Naive thymus-derived CD4-positive, alpha-beta T cell (primary cell): ENCODE measurements at regions not wholly inside any gene's neighbourhood (a gene's known extent, or its start where the extent isn't known, plus 50 kb on each side); places are given as distances from the start of the nearest gene placed in this dataset.

Experiments
- ATAC-seq: fragments of 150-1000 bp; cut with Tn5 transposase; 2 replicates; pipeline ENCODE4 v1.10.0; 2021; ENCODE audit warnings: mild to moderate bottlenecking, moderate library complexity
- CTCF ChIA-PET: fragments of 350-600 bp; sonication (Branson Sonifier 250); formaldehyde crosslinking; loops from one replicate; lab custom pipeline; 2021; ENCODE audit warnings: antibody characterized with exemption; lab: Charles Lee
- POLR2A ChIA-PET: fragments of 350-600 bp; sonication (Branson Sonifier 250); formaldehyde crosslinking; loops from one replicate; lab custom pipeline; 2021; ENCODE audit warnings: antibody characterized with exemption, inconsistent platforms; lab: Charles Lee
- DNase-seq, 9 donors: peaks; one replicate each; pipeline versions ENCODE4 v3.0.0 to v3.0.0-alpha.2; 2020 to 2022; ENCODE audit warnings: mixed read lengths in 1 of 9
- H3K27ac ChIP-seq: one replicate; pipeline ENCODE4 v1.7.0; 2013; ENCODE audit warnings: mild to moderate bottlenecking, low read depth, low read length, moderate library complexity
- H3K27me3 ChIP-seq, 2 donors: one replicate each; pipeline ENCODE4 v1.7.0; 2013; ENCODE audit warnings: low read length in 2 of 2, mild to moderate bottlenecking in 2 of 2, moderate library complexity in 2 of 2; ENCODE audit not compliant: control insufficient read depth in 2 of 2, insufficient read depth in 2 of 2
- H3K36me3 ChIP-seq, 3 experiments: 1 replicate in 2 of 3; 2 replicates in 1 of 3; pipeline ENCODE4 v1.7.0; 2013; ENCODE audit warnings: low read length in 3 of 3, mild to moderate bottlenecking in 3 of 3, moderate library complexity in 1 of 3; ENCODE audit not compliant: insufficient read depth in 3 of 3, control insufficient read depth in 2 of 3
- H3K4me1 ChIP-seq, 2 donors: one replicate each; pipeline ENCODE4 v1.7.0; 2013; ENCODE audit warnings: low read length in 2 of 2, mild to moderate bottlenecking in 2 of 2, moderate library complexity in 1 of 2; ENCODE audit not compliant: control insufficient read depth in 2 of 2, insufficient read depth in 2 of 2
- H3K4me3 ChIP-seq: 2 replicates; pipeline ENCODE4 v1.7.0; 2013; ENCODE audit warnings: mild to moderate bottlenecking, low read length
- H3K9me3 ChIP-seq, 3 experiments: 1 replicate in 2 of 3; 2 replicates in 1 of 3; pipeline ENCODE4 v1.7.0; 2013; ENCODE audit warnings: low read length in 3 of 3; ENCODE audit not compliant: control insufficient read depth in 2 of 3
- H3K27ac Mint-ChIP-seq, 9 donors: one replicate each; pipeline ENCODE4 v1.8.0; 2020 to 2022; ENCODE audit warnings: mixed read lengths in 9 of 9, mild to moderate bottlenecking in 8 of 9, moderate library complexity in 5 of 9, inconsistent platforms in 2 of 9
- H3K27me3 Mint-ChIP-seq, 5 donors: one replicate each; pipeline ENCODE4 v1.8.0; 2021 to 2022; ENCODE audit warnings: mixed read lengths in 5 of 5, mild to moderate bottlenecking in 1 of 5
- H3K36me3 Mint-ChIP-seq, 5 donors: one replicate each; pipeline ENCODE4 v1.8.0; 2020 to 2022; ENCODE audit warnings: mixed read lengths in 5 of 5, mild to moderate bottlenecking in 3 of 5, inconsistent platforms in 1 of 5
- H3K4me1 Mint-ChIP-seq, 7 donors: one replicate each; pipeline ENCODE4 v1.8.0; 2020 to 2022; ENCODE audit warnings: mixed read lengths in 7 of 7, mild to moderate bottlenecking in 3 of 7, inconsistent platforms in 1 of 7
- H3K4me3 Mint-ChIP-seq, 10 donors: one replicate each; pipeline ENCODE4 v1.8.0; 2020 to 2022; ENCODE audit warnings: mild to moderate bottlenecking in 10 of 10, mixed read lengths in 10 of 10, moderate library complexity in 6 of 10, inconsistent platforms in 2 of 10
- H3K9me3 Mint-ChIP-seq, 11 donors: one replicate each; pipeline ENCODE4 v1.8.0; 2020 to 2022; ENCODE audit warnings: mixed read lengths in 11 of 11, mild to moderate bottlenecking in 4 of 11, inconsistent platforms in 1 of 11, moderate library complexity in 1 of 11
- intact Hi-C, 2 donors: fragments of 100-400 bp; cut with micrococcal nuclease; formaldehyde crosslinking; loops; one replicate each; pipeline ENCODE4 v1.15.1; 2023

DNA sequence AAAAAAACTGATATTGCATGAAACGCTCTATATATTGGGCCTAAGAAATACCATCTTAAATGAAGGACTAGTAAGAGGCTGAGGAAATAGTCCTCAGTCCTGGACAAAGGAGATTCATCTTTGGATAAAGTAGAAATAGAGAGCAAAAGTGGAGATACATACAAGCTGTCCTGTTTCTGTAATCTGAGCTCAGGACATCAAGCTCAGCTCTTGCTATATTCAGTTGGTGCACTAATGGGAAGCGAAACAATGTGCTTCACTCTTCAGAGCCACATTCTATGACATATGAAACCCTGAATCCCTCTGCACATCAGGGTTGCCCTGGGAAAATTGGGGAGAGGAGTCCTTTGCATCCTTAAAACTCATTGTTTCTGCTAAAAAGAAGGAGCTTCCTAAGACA is 290.7 kb downstream of the VPS13C start:
- H3K4me1 Mint-ChIP-seq, result no peaks in the 10 kb centered on the region
- H3K27ac Mint-ChIP-seq, result no peak overlapping the region
- H3K4me3 Mint-ChIP-seq, result no peak overlapping the region
- peaks cover 0 to 44% (median 18%) of the 10 kb centered on the region in 11 donors for H3K9me3 Mint-ChIP-seq
- Histone ChIP-seq H3K9me3 (peaks cover 0 to 15% (median 0%) of the 10 kb centered on the region in 3 experiments), H3K4me1 (no peaks in the 10 kb centered on the region), H3K27me3 (no peaks in the 10 kb centered on the region), H3K4me3 (no peak overlapping the region), H3K27ac (no peak overlapping the region), H3K36me3 (no peaks in the 10 kb centered on the region)
- H3K36me3 Mint-ChIP-seq, result peaks cover 0 to 2% (median 0%) of the 10 kb centered on the region in 5 donors
- intact Hi-C loops, result no loop called here
- CTCF ChIA-PET, result no interaction called here
- POLR2A ChIA-PET, result no interaction called here
- peaks cover 20 to 36% (median 21%) of the 10 kb centered on the region in 5 donors for H3K27me3 Mint-ChIP-seq
- DNase-seq (no peak), ATAC-seq (no peak)

DNA sequence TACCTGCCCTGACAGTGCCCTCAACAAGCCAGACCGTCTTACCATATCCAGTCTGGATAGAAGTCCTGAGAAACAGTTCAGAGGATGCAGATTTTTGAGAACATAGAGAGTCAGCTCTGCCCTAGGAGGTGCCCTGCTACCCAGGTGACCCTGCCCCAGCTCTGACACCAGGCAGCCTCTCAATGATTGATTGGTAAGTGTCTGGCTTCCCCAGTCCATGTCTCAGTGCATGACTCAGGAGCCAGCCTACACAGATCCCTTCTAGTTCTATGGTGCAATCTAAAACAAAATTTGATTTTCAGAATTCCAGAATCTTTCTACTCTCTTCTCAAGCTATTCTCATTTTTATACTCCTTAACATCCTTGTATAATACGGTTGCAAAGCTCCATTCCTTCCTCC is 292.1 kb downstream of the VPS13C start:
- Histone ChIP-seq H3K4me3 (no peak overlapping the region), H3K27me3 (no peaks in the 10 kb centered on the region), H3K4me1 (no peaks in the 10 kb centered on the region), H3K36me3 (no peaks in the 10 kb centered on the region), H3K9me3 (peaks cover 0 to 15% (median 0%) of the 10 kb centered on the region in 3 experiments), H3K27ac (no peak overlapping the region)
- peaks cover 0 to 34% (median 12%) of the 10 kb centered on the region in 11 donors for H3K9me3 Mint-ChIP-seq
- ChIA-PET POLR2A (no interaction called here), CTCF (no interaction called here)
- no peak overlapping the region for H3K27ac Mint-ChIP-seq
- H3K36me3 Mint-ChIP-seq, result peaks cover 0 to 2% (median 0%) of the 10 kb centered on the region in 5 donors
- no peak for DNase-seq
- H3K4me1 Mint-ChIP-seq, result no peaks in the 10 kb centered on the region
- no peak for ATAC-seq
- H3K27me3 Mint-ChIP-seq, result peaks cover 27 to 45% (median 32%) of the 10 kb centered on the region in 5 donors
- H3K4me3 Mint-ChIP-seq, result no peak overlapping the region
- intact Hi-C loops, result no loop called here

DNA sequence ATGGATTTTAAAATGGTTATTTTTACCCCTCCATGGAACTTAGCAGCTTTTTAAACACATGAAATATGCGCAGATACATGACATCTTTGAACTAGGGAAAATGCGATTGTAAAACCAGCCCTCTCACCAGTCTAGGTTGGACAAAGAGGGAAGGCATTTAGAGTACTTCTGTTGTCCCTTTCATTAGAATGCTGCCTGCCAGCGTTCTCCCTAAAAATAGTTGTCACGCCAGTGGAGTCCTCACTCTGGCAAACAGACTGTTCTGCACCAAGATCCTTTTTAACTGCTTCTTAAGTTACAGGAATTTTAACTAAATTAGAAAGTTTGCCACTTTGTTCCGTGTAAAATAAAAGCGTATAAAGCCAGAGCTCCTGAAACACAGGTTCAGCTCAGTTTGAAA is 295.3 kb downstream of the VPS13C start:
- no peaks in the 10 kb centered on the region for H3K9me3 ChIP-seq
- H3K4me1 Mint-ChIP-seq, result peaks cover 0 to 2% (median 0%) of the 10 kb centered on the region in 7 donors
- DNase-seq, result no peak
- ChIA-PET POLR2A (no interaction called here), CTCF (no interaction called here)
- no peak overlapping the region for H3K27ac ChIP-seq
- peaks cover 0 to 5% (median under 1%) of the 10 kb centered on the region in 11 donors for H3K9me3 Mint-ChIP-seq
- ATAC-seq, result no peak
- no peak overlapping the region for H3K4me3 Mint-ChIP-seq
- no peaks in the 10 kb centered on the region for H3K36me3 ChIP-seq
- H3K27me3 Mint-ChIP-seq, result peaks cover 27 to 54% (median 42%) of the 10 kb centered on the region in 5 donors
- no peak overlapping the region for H3K4me3 ChIP-seq
- H3K27ac Mint-ChIP-seq, result no peak overlapping the region
- no peaks in the 10 kb centered on the region for H3K4me1 ChIP-seq
- intact Hi-C loops, result no loop called here
- peaks cover 0 to 2% (median 0%) of the 10 kb centered on the region in 5 donors for H3K36me3 Mint-ChIP-seq
- H3K27me3 ChIP-seq, result no peaks in the 10 kb centered on the region

DNA sequence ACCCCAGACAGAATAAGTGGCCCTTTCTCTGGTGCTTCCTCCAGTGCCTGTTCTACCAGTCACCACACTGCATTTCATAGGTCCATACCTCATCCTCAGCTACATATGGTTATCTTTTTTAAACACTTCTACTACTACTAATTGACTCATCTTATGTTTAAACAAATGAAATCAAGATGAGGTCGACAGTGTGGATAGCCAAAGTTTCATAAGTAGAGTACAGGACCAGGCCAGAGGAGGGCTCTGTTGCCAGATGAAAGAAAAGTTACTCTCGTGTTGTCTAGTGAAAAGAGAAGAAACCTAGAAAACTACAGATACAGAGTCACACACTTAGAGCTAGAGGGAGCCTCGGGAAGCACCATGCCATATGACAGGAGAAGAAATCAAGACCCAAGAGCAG is 296.1 kb downstream of the VPS13C start:
- DNase-seq (no peak), ATAC-seq (no peak)
- no peak overlapping the region for H3K27ac Mint-ChIP-seq
- peaks cover 0 to 2% (median 0%) of the 10 kb centered on the region in 7 donors for H3K4me1 Mint-ChIP-seq
- ChIA-PET POLR2A (no interaction called here), CTCF (no interaction called here)
- peaks cover 24 to 61% (median 46%) of the 10 kb centered on the region in 5 donors for H3K27me3 Mint-ChIP-seq
- peaks cover 0 to 5% (median 0%) of the 10 kb centered on the region in 11 donors for H3K9me3 Mint-ChIP-seq
- no peaks in the 10 kb centered on the region for H3K27me3 ChIP-seq
- H3K4me3 Mint-ChIP-seq, result no peak overlapping the region
- no peak overlapping the region for H3K27ac ChIP-seq
- H3K4me3 ChIP-seq, result no peak overlapping the region
- H3K4me1 ChIP-seq, result no peaks in the 10 kb centered on the region
- intact Hi-C loops, result no loop called here
- no peaks in the 10 kb centered on the region for H3K9me3 ChIP-seq
- H3K36me3 Mint-ChIP-seq, result peaks cover 0 to 4% (median 0%) of the 10 kb centered on the region in 5 donors
- H3K36me3 ChIP-seq, result no peaks in the 10 kb centered on the region

DNA sequence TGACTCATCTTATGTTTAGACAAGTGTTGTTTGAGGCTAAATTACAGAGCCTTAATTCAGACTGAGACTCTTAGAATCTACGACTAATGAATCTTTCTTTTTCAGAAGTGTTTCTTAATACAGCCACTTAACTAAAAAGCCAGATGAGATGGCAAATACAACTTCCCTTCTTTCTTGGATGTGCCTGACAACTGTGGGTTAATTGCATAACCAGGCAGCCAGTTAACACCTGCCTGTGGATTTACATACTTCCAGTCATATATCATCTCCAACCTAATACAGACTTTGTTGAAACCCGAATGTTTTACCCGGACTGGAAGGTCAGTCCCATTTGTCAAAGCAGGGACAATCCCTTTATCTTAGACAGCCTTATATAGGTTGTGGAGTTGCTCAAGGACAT is 297.6 kb downstream of the VPS13C start:
- Mint-ChIP-seq H3K9me3 (peaks cover 0 to 2% (median 0%) of the 10 kb centered on the region in 11 donors), H3K4me3 (no peak overlapping the region), H3K27ac (no peak overlapping the region), H3K4me1 (peaks cover 0 to 2% (median 0%) of the 10 kb centered on the region in 7 donors), H3K27me3 (peaks cover 22 to 57% (median 37%) of the 10 kb centered on the region in 5 donors), H3K36me3 (peaks cover 0 to 4% (median 0%) of the 10 kb centered on the region in 5 donors)
- Histone ChIP-seq H3K27me3 (no peaks in the 10 kb centered on the region), H3K4me1 (no peaks in the 10 kb centered on the region), H3K36me3 (no peaks in the 10 kb centered on the region), H3K9me3 (no peaks in the 10 kb centered on the region), H3K4me3 (no peak overlapping the region), H3K27ac (no peak overlapping the region)
- DNase-seq (no peak), ATAC-seq (no peak)
- CTCF ChIA-PET, result no interaction called here
- POLR2A ChIA-PET, result no interaction called here
- intact Hi-C loops, result no loop called here

DNA sequence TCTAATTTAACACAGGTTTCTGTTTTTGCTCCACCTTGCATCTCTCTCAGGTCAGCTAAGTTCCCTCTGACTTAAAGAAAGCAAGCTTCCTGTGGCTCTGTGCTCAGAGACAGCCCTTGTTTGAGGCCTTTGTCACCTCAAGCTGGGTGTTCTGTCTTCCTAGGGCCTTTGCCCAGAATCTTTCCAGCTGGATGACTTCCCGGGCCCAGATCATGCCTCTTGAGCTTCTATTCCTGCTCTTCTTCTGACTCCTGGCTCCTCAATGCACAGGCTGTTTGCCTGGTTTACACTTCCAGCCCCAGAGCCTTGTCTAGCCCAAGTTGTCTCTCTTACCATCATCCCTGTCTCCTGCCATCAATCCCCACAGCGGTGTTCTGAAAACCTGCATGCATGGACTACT is 300.6 kb downstream of the VPS13C start:
- H3K4me1 ChIP-seq, result no peaks in the 10 kb centered on the region
- Mint-ChIP-seq H3K27me3 (peaks cover 13 to 53% (median 27%) of the 10 kb centered on the region in 5 donors), H3K36me3 (peaks cover 0 to 4% (median 0%) of the 10 kb centered on the region in 5 donors), H3K4me3 (no peak overlapping the region), H3K9me3 (peaks cover 0 to 2% (median 0%) of the 10 kb centered on the region in 11 donors), H3K27ac (no peak overlapping the region), H3K4me1 (peaks cover 0 to 2% (median 0%) of the 10 kb centered on the region in 7 donors)
- no peak overlapping the region for H3K27ac ChIP-seq
- DNase-seq, result no peak
- ChIA-PET POLR2A (no interaction called here), CTCF (no interaction called here)
- H3K27me3 ChIP-seq, result no peaks in the 10 kb centered on the region
- no peaks in the 10 kb centered on the region for H3K9me3 ChIP-seq
- ATAC-seq, result no peak
- no peaks in the 10 kb centered on the region for H3K36me3 ChIP-seq
- no peak overlapping the region for H3K4me3 ChIP-seq
- intact Hi-C loops, result no loop called here

DNA sequence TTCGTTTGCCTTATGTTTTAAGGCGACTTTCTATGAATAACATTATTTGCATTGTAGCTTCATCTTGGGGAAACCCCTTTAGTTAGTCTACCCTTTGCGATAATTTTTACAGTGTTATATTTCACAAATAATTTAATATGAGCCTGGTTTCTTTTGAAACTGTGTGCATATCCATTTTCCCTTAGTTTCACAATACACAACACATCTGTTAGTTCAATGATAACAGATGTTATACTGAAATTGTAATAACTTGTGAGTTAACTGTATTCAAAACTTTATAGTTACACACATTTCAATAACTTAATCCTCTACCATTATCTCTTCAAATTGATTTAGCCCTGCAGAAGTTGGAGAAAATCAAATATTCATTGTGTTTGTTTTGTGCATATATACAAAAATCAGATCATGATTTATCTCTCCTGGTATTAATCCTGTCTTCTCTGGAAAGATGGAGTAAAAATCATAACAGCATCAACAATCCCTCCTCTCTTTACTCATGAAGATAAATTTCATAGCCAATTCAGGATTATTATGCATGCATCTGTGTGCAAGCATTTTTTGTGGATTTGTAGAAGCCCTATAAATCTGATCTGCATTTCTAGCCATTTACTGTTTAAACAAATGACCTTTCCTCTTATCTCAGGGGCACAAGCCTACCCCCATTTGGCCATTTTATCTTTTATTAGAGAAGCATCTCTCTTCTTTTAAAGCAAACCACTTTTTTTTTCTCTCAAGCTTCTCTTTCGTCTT is 304.0 kb downstream of the VPS13C start:
- Mint-ChIP-seq H3K27me3 (peaks cover 3 to 29% (median 15%) of the 10 kb centered on the region in 5 donors), H3K9me3 (peaks cover 0 to 2% (median 0%) of the 10 kb centered on the region in 11 donors), H3K4me1 (no peaks in the 10 kb centered on the region), H3K36me3 (peaks cover 0 to 4% (median 0%) of the 10 kb centered on the region in 5 donors), H3K27ac (no peak overlapping the region), H3K4me3 (no peak overlapping the region)
- no peak overlapping the region for H3K4me3 ChIP-seq
- ChIA-PET CTCF (no interaction called here), POLR2A (no interaction called here)
- ATAC-seq, result no peak
- intact Hi-C loops, result no loop called here
- no peaks in the 10 kb centered on the region for H3K36me3 ChIP-seq
- no peaks in the 10 kb centered on the region for H3K9me3 ChIP-seq
- DNase-seq, result no peak
- H3K27ac ChIP-seq, result no peak overlapping the region
- H3K27me3 ChIP-seq, result no peaks in the 10 kb centered on the region
- H3K4me1 ChIP-seq, result no peaks in the 10 kb centered on the region
